Limb (tissue), 2 donors: ENCODE measurements at regions not wholly inside any gene's neighbourhood (a gene's known extent, or its start where the extent isn't known, plus 50 kb on each side); places are given as distances from the start of the nearest gene placed in this dataset.

Experiments used
- DNase-seq, 2 donors: peaks; one replicate each; pipeline ENCODE4 v3.0.0-alpha.2; 2016; ENCODE audit errors: extremely low spot score in 2 of 2

GRCh38 chr6:141169419-141169818 is 963.3 kb upstream of the GJE1 start:
- no peak for DNase-seq

GRCh38 chr6:141167945-141168344 is 964.8 kb upstream of the GJE1 start:
- DNase-seq: no peak

- no peak for DNase-seq
Measured at GRCh38 chr6:141165002-141165665, 967.6 kb upstream of the GJE1 start.

GRCh38 chr6:141164042-141164743 is 968.5 kb upstream of the GJE1 start:
- no peak for DNase-seq

- DNase-seq: no peak
Measured at GRCh38 chr6:141163107-141163506, 969.6 kb upstream of the GJE1 start.

GRCh38 chr6:141158740-141159139 is 974.0 kb upstream of the GJE1 start:
- no peak for DNase-seq

- DNase-seq: no peak
Measured at GRCh38 chr6:141153563-141153962, 979.2 kb upstream of the GJE1 start.

- DNase-seq: peak in 1 of 2 donors; percentile 59
Measured at GRCh38 chr6:141152951-141153350, 979.8 kb upstream of the GJE1 start.

- DNase-seq: no peak
Measured at GRCh38 chr6:141151710-141152417, 980.9 kb upstream of the GJE1 start.

GRCh38 chr6:141141870-141142269 is 990.9 kb upstream of the GJE1 start:
- no peak for DNase-seq

GRCh38 chr6:141140905-141141304 is 991.8 kb upstream of the GJE1 start:
- no peak for DNase-seq

- DNase-seq: no peak
Measured at GRCh38 chr6:141139461-141139860, 993.3 kb upstream of the GJE1 start.

- DNase-seq: no peak
Measured at GRCh38 chr6:141134723-141135122, 998.0 kb upstream of the GJE1 start.

- no peak for DNase-seq
Measured at GRCh38 chr6:141133836-141134235, 998.9 kb upstream of the GJE1 start.

- no peak for DNase-seq
Measured at GRCh38 chr6:141133346-141133745, 999.4 kb upstream of the GJE1 start.

- DNase-seq: no peak
Measured at GRCh38 chr6:141131616-141132015, 1001.1 kb upstream of the GJE1 start.

- DNase-seq: no peak
Measured at GRCh38 chr6:141123497-141123896, 1009.2 kb upstream of the GJE1 start.

GRCh38 chr6:141123049-141123448 is 1009.7 kb upstream of the GJE1 start:
- peak in 1 of 2 donors; percentile 43 for DNase-seq

- DNase-seq: no peak
Measured at GRCh38 chr6:141118991-141119390, 1013.7 kb upstream of the GJE1 start.

GRCh38 chr6:141117874-141118273 is 1014.9 kb upstream of the GJE1 start:
- DNase-seq: peak in 1 of 2 donors; percentile 69

GRCh38 chr6:141110481-141110880 is 1022.2 kb upstream of the GJE1 start:
- DNase-seq: peak in 1 of 2 donors; percentile 21

- no peak for DNase-seq
Measured at GRCh38 chr6:141107591-141108160, 1025.0 kb upstream of the GJE1 start.
